Globus pallidus (tissue), 1 donor: ENCODE measurements at regions not wholly inside any gene's neighbourhood (a gene's known extent, or its start where the extent isn't known, plus 50 kb on each side); places are given as distances from the start of the nearest gene placed in this dataset.
"Not testable (repeated sequence)": the region's sequence is repeated elsewhere in the genome, so short reads cannot be mapped to it uniquely, and the experiment has no call there.

Source experiments
- DNase-seq: peaks from one replicate; pipeline ENCODE4 v3.0.0-alpha.2; 2015; ENCODE audit warnings: low spot score

- DNase-seq, result no peak
Observed at GRCh38 chr20:12201289-12201991, 283.7 kb downstream of the BTBD3 start.

GRCh38 chr20:12203399-12203798, 285.7 kb downstream of the BTBD3 start:
- no peak for DNase-seq

- DNase-seq, result no peak
Observed at GRCh38 chr20:12203981-12204380, 286.3 kb downstream of the BTBD3 start.

GRCh38 chr20:12207875-12208274, 290.2 kb downstream of the BTBD3 start:
- no peak for DNase-seq

GRCh38 chr20:12210591-12210990, 292.9 kb downstream of the BTBD3 start:
- no peak for DNase-seq

GRCh38 chr20:12211361-12211760, 293.7 kb downstream of the BTBD3 start:
- no peak for DNase-seq

GRCh38 chr20:12217382-12217781, 299.7 kb downstream of the BTBD3 start:
- no peak for DNase-seq

- DNase-seq, result no peak
Observed at GRCh38 chr20:12219798-12220197, 302.1 kb downstream of the BTBD3 start.

- no peak for DNase-seq
Observed at GRCh38 chr20:12223057-12223456, 305.4 kb downstream of the BTBD3 start.

GRCh38 chr20:12225898-12226297, 308.2 kb downstream of the BTBD3 start:
- DNase-seq, result no peak

GRCh38 chr20:12229891-12230290, 312.2 kb downstream of the BTBD3 start:
- no peak for DNase-seq

- DNase-seq, result peak; percentile 91
Observed at GRCh38 chr20:12237772-12238171, 320.1 kb downstream of the BTBD3 start.

- DNase-seq, result no peak
Observed at GRCh38 chr20:12241065-12241464, 323.4 kb downstream of the BTBD3 start.

- DNase-seq, result no peak
Observed at GRCh38 chr20:12243327-12243726, 325.6 kb downstream of the BTBD3 start.

- DNase-seq, result no peak
Observed at GRCh38 chr20:12248481-12248880, 330.8 kb downstream of the BTBD3 start.

GRCh38 chr20:12250661-12251060, 333.0 kb downstream of the BTBD3 start:
- not testable (repeated sequence) for DNase-seq

- DNase-seq, result no peak
Observed at GRCh38 chr20:12252793-12253192, 335.1 kb downstream of the BTBD3 start.

GRCh38 chr20:12255461-12255970, 337.8 kb downstream of the BTBD3 start:
- peak; percentile 36 for DNase-seq

GRCh38 chr20:12256806-12257205, 339.1 kb downstream of the BTBD3 start:
- DNase-seq, result no peak

GRCh38 chr20:12262747-12263146, 345.1 kb downstream of the BTBD3 start:
- no peak for DNase-seq

- DNase-seq, result no peak
Observed at GRCh38 chr20:12264711-12265110, 347.0 kb downstream of the BTBD3 start.

- DNase-seq, result no peak
Observed at GRCh38 chr20:12265662-12266061, 348.0 kb downstream of the BTBD3 start.

GRCh38 chr20:12269579-12269978, 351.9 kb downstream of the BTBD3 start:
- no peak for DNase-seq

- DNase-seq, result no peak
Observed at GRCh38 chr20:12270863-12271262, 353.2 kb downstream of the BTBD3 start.
